HK-2 (cell line): ENCODE measurements at regions not wholly inside any gene's neighbourhood (a gene's known extent, or its start where the extent isn't known, plus 50 kb on each side); places are given as distances from the start of the nearest gene placed in this dataset.
"Not testable (repeated sequence)": the region's sequence is repeated elsewhere in the genome, so short reads cannot be mapped to it uniquely, and the experiment has no call there.

Experiments
- DNase-seq: peaks from one replicate; pipeline ENCODE4 v3.0.0-alpha.2; 2018; ENCODE audit not compliant: unreplicated experiment

DNA sequence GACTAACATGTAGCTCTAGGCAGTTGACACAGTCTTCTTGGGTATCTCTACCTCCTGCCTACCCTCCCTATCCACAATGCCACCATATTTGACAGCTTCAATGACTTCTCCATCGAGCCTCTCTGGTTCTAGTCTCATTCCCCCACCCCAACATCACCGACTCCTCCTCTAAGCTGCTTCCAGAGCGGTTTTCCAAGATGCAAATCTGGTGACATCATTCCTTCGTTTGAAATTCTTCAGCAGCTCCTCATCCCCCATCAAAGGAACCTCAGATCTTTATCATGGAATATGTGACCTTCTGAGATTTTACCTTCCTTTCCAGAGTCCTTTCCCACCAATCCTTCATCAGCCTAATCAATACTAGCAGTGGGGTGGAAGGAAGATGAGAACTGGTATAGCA is 352.4 kb upstream of the RUNX1 start:
- DNase-seq: no peak

DNA sequence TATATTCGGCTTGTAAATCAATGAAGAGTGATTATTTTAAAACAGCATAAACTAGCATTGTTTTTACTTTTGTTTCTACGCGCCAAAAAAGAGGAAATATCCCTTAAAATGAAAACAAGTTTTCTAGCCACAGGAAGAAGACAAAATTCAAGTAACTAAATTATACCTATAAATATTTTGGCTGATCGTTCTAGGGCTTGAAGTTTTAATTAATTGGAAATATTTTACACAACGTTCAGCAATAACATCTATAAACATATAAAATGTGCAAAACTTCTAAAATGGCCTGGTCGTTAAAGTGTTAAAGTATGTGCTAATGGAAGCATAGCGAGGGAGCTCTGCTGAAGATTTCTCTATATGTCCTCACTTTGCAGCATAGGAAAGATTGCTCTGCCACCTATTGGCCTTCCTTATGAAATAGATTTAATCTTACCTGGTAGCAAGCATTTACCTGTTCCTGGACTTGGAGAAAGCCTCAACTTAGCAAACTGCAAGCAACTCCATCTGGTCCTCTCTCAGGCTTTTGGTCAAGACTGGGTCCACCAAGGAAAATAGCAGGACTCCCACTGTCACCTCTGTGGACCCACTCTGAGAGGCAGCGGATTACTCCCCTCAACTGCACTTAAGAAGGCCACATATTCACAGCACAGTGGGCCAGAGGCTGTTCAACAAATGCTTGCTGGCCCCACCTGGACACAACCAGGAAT is 351.3 kb upstream of the RUNX1 start:
- DNase-seq: peak; percentile 5

DNA sequence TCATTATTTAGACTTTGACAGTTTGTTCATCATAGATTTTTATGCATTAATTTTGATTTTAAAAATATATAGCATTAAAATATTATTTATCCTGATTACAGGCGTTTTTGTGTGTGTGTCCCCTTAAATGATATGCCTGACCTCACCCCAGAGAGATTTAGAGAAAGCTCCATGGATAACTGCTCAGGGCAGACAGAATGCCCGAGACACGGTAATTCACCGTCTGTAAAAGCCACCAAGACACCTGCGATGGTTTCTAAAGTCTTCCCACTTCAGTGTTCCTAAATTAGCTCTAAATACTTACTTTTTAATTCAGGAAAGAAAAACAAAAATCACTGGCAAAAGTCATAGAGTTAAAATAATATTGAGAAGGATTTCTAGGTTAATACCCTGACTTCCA is 350.6 kb upstream of the RUNX1 start:
- DNase-seq: no peak

DNA sequence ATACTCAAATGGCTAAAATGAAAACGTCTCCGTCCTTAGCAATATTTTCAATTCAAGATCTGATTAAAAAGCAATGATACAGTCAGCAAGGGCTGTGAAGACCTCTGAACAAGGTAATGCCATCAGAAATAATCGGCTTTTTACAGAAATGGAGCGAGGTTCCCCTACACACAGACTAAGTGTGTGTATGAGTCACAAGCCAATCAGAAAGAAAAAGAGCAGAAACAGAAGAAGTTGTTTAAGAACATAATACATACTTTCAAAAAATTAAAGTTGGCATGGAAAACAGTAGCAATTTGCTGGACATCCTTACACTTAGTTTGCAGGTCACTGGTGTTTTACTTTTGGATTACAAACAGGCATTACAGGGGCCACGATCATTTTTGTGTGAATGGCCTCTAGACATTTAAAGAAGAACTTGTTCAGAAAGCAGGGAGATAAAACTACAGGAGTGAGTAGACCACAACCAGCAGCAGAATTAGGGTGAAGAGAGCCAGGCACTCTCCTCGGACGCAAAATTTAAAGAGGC is 350.0 kb upstream of the RUNX1 start:
- no peak for DNase-seq

DNA sequence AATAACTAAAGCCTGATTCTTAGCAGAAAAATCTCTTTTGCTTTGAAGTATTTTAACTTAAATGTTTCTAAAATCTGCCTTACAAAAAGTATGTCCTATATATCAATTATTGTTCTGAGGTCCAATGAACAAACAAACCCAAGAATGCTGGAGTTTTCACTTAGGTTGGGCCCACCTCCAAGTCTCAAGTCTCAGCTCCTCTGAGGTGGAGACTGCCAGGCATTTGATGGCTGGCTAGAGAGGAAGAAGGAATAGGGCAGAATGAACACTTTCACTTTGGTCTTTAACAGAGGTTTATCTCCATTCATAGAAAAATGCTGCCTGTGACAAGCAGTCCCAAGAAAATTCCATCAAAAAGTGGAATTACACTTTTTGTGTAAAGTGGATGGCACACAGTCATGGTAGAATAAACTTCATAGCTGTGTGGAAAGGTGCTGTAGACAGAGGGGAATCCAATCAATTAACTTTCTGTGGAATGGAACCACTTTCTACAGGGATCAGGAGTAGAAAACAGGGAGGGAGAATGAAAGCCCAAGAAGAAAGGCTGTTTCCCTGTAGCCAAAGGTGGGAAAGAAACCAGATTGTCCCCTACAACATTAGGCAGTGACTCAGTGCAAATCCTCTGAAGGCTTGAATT is 349.4 kb upstream of the RUNX1 start:
- DNase-seq: no peak

DNA sequence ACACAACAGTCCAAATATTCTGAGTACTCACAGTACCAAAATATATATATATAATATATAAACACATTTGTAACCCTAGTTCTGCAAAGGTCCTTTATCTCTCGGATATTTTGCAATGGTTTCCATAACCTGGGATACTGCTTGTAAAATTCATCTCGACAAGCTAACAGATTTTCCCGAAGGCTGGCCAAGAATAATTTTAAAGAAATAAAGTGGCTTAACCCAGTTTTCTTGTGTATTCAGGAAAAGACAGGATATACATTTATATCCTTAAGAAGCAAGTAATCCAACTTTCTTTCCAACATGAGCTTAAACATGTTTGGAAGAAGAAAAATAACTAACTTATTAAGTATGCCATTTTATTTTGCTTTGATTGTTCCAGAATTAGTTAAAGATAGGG is 348.7 kb upstream of the RUNX1 start:
- no peak for DNase-seq

DNA sequence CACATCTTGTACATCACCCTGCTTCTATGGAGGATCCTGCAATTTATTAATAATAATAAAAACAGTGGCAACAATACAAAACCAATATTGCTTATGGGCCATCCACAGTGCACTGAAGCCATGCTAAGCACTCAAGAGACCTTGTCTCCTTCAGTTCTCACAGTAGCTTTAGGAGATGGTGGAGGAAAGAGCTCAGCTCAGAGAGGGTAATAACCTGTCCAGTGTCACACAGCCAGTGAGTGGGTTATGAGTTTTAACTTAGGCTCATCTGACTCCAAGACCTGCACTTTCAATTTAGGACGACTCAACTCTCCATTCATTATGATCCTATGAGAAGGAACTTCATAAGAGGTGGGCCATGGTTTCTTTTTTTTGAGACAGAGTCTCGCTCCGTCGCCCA is 347.6 kb upstream of the RUNX1 start:
- DNase-seq: no peak

DNA sequence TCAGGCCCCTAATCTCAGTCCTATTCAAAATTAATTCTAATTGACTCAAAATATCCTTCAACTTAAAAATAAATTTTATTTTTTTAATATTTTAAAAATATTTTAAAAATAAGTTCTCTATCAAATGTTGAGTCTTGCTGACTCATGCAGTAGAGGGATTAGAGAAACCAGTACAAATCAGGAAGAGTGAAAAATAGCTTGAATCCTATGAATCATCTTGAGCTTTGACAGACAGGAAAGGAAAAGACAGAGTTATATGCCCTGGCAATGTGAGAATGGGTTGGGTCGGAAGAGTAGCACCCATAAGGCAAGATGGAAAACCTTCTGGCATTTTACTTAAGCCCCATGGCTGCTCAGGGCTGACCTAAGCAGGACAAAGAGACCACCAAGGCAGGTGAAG is 346.6 kb upstream of the RUNX1 start:
- peak; percentile 1 for DNase-seq

DNA sequence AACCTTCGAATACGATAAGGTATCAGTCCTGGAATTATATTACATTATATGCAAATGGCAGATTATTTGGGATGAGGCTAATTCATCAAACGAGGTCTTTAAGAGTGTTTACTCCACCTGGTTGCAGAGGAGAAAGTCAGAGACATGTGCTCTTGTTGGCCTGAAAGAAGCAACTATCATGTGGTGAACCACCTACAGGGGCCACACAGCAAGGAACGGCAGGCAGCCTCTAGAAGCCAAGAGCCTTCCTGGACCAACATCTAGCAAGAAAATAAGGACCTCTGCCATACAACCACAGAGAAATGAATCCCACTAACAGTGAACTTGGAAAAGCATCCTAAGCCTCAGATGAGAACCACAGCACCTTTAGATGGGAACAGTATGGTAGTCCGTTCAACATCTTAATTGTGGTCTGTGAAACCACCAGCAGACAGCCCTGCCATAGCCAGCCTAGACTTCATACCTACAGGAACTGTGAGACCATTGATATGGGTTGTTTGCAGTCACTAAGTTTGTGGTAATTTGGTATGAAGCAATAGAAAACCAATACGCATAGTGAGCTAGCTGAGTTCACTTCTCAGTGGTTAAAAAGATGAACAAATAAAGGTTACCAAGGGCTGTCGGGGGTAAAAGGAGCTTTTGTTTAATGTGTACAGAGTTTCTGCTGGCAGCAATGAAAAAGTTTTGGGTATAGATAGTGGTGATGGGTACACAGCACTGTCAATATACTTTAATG is 345.7 kb upstream of the RUNX1 start:
- DNase-seq: no peak

DNA sequence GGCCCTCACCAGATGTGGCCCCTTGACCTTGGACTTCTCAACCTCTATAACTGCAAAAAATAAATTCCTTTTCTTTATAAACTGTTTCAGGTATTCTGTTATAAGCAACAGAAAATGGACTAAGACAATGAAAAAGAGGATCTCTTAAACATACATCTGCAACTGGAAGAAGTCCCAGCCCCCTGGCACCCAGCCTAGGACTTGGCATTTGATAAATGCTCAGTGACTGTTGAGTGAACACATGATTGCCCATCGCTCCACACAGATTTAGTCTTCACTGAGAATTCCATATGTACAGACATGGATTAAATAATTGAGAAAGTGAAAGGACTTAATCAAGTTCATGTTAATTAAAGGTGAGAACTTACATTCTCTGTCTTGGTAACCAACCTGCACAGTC is 344.9 kb upstream of the RUNX1 start:
- no peak for DNase-seq

DNA sequence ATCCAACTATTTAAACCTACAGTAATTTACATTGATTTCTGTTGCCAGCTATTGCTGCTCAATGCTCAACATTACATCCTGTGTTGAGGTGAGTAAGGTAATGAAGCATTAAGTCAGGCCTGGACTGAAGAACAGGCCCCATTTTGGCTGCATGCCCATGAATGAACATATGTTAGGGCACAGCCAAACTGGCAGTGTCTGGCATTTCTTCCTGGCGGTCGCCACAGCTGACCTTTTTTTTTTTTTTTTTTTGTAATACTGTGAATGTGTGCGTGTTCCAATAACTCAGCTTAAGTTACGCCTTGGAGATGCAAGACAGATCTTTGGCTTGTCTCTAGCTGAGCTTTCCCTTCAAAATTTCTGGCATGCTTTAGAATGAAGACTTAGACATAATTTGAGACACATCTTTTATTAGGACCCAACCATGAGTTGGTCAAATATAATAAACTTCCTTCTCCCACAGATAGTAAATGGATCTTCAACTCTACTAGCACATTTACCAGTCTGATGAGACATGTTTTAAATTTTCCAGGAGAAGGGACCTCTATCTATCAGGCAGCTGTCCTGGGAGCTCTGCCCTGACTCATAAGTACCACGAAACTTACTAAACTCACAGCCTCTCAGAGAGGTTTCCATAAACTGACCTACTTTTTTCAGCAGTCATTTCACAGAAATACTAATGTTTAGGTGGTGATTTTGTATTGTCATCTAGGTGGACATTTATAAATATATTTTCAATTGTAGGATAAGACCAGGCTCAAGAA is 341.1 kb upstream of the RUNX1 start:
- peak; percentile 11 for DNase-seq

DNA sequence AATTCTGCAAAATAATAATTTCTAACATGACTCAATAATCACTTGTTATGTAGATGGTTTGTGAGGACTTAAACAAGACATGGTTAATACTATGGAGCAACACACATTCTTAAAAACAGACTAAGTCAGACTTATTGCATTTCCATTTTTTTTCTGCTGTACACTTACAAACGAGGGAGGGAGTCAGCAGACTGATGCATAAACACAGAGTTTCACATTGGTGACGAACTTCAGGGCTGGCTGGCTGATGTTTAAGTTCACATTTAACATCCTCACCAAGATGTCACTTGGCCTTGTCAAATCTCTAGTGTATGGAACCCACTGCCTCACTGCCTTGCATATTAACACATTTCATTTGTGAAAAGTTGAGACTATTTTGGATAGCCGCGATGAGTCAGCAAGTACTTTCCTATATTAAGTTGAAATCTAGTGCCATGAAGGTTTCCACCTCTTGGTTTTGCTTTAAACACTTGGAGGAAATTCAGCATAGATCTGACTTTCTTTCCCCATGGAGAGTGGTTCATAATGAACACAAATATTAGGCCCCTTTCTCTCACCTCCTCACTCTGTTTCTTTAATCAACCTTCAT is 337.5 kb upstream of the RUNX1 start:
- DNase-seq: no peak

DNA sequence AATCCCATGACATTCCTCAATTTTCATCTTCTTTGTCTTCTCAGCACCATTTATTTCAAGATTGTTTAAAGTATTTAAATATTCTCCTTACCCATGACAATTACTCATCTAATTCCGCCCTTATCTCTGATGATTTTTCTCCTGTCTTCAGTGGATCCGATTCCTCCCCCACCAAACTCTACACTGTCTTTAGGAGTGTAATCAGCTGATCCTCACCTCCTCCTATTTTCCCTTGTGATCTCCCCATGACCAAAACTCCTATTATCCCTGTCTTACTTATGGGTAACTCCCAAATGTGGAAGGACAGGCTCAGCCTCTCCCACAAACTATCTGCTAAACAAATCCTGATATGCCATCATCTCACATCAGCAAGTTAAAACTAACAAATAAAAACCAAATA is 335.3 kb upstream of the RUNX1 start:
- DNase-seq: no peak

DNA sequence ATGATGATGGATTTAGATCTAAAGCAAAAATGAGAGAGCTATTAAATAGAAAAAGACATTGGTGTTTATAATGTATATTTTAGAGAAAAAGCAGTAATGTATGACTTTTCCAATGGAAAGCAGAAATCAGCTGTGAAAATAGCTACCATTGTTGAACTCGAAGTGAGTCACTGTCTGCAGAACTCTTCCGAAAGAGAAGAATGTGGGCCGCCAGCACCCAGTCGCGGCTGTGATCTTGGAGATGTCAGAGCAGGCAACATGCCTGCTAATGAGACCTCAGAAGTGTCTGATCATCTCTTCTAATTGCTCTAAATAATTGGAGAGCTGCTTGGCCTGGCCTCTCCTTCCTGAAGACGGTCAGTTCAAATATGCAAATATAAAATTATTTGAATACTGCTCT is 333.6 kb upstream of the RUNX1 start:
- no peak for DNase-seq

DNA sequence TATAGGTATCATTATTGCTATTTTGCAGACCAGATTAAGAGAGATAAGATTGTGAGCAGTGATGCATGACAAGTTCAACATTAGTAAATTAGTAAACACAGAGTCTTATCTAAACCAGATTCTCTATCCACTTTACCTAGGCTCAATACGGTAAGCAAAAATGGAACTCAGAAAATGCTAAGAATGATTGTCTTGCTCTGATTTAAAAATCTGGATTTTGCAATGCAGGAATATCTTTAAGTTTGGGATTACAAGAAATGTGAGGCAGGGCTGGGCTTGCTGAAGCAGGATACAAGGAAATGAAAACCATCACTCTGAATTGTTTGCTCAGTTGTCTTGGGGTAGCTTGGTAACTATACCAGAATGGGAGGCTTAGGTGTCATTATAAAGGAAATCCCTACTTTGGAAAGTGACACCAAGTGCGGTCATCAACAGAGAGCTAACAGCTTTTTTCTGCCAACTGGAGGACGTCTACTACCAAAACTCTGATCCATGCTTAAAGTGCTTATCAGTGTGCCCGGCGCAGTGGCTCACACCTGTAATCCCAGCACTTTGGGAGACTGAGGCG is 332.7 kb upstream of the RUNX1 start:
- DNase-seq: no peak

DNA sequence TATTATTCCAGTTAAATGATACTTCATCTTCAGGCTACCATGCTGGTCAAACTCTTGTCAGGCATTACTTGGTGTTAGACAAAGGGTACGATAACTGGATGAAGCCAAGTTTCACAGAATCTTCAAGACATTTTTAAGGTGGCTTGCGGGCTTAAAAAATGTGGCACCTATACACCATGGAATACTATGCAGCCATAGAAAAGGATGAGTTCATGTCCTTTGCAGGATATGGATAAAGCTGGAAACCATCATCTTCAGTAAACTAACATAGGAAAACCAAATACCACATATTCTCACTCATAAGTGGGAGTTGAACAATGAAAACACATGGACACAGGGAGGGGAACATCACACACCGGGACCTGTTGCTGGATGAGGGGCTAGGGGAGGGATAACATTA is 331.2 kb upstream of the RUNX1 start:
- not testable (repeated sequence) for DNase-seq

DNA sequence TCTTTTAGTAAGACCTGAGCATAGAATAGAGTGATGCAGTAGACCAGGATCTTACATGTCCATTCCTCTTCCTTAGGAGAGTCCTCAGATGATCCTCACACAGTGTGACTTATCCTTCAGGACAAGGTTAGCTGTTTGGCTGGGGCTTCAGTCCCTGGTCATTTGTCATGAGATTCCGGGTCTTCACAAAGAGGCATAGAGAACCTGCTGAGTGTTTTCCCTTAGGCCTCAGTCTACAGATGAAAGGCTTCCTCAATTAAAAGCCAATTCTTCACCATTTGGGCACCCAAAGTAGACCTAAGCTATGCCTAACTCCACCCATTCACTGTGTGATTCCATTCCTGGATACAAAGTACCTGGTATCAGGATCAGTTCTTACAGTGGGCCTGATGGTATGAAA is 329.8 kb upstream of the RUNX1 start:
- no peak for DNase-seq

DNA sequence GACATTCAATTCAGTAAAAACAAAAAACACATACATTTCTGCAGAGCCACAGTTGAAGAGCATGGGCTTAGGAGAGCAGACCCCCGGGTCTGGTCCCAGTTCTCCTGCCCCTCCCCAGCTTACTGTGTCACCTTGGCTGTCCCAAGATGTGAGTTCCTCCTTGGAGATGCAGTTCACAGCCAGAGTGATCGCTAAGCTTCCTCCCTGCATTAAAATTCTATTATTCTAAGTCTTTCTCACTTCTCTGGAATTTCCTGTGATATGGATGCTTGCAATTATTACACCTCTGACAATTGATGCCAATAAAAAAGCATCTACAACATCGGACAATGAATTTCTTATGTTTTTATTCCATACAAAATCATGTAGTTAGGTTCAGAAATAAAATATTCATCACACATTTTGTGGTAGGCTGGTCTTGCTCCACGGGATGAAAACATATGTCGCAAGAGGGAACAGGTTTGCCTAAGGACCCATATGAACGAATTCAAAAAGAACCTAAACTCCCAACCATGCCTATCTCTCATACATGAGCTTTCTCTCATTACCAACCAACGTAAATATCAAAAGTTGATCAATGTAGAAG is 328.5 kb upstream of the RUNX1 start:
- no peak for DNase-seq

DNA sequence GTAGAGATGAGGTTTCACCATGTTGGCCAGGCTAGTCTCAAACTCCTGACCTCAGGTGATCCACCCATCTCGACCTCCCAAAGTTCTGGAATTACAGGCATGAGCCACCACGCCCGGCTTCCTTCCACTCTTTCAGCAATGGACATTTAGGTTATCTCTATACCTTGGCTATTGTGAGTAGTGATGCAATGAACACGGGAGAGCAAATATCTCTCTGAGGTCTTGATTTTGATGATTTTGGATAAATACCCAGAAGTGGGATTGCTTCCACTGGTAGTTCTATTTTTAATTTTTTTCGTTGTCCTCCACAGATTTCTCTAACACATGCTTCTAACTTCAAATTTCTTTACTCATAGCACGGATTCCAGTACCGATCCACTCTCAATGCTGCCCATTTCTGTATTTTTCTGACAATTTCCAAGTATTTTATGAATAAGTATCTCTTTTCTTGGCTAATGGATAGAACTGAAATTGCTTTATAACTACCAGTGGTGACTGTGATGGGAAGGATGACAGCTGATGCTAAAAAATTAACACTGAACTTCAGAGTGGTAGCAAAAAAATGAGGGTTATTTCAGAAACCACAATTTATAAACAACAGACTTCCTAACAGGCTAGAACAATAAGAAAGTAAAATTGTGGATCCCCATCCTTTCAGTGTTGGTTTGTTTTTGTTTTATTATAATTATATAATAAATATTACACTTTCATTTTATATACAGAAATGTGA is 327.5 kb upstream of the RUNX1 start:
- DNase-seq: no peak

DNA sequence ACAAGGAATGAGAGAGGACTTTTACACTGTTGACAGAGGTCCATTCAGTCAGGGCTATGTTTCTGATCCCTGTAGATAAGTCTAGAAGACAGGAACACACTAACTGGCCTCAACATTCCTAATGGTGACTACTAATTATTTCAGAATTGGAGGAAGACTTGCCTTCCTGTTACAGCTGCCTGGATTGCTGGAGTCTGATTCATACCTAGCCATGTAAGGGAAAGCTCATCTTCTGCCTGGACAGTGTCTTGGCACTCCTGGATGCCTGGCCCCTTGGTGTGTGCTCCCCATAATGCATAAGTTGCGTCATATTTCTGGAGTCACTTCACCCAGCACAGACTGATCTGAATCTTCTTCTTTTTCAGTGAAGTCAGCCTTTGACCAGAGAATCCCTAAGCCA is 326.0 kb upstream of the RUNX1 start:
- peak; percentile 2 for DNase-seq
